COLO829 (cell line): ENCODE measurements at regions not wholly inside any gene's neighbourhood (a gene's known extent, or its start where the extent isn't known, plus 50 kb on each side); places are given as distances from the start of the nearest gene placed in this dataset.
"Not testable (repeated sequence)": the region's sequence is repeated elsewhere in the genome, so short reads cannot be mapped to it uniquely, and the experiment has no call there.

Experiments used
- DNase-seq: peaks from one replicate; pipeline ENCODE4 v3.0.0; 2012; ENCODE audit warnings: low spot score

DNA sequence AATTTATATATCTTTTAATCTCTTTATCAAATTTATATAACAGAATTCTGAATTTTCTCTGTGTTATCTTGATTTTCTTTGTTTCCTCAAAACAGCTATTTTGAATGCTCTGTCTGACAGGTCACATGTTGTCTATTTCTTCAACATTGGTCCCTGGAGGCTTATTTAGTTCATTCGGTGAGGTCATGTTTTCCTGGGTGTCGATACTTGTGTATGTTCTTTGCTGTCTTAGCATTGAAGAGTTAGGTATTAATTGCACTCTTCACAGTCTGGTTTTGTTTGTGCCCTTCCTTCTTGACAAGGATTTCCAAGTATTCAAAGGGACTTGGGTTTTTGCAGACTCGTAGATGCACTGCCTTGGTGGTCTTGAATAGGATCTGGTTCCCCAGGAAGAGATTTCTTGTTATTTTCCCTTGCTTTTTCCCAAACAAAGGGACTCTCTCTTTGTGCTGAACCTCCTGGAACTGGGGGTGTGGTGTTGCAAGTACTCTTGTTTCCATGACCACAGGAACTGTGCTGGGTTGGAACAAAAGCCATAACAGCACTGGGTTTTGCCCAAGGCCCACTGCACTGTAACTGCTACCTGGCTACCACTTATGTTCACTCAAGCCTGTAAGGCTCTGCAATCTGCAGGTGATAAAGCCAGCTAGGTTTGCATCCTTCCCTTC is 1483.0 kb downstream of the CDH8 start:
- DNase-seq = no peak

- no peak for DNase-seq
Measured at GRCh38 chr16:60541535-60541934, 1494.7 kb downstream of the CDH8 start.

DNA sequence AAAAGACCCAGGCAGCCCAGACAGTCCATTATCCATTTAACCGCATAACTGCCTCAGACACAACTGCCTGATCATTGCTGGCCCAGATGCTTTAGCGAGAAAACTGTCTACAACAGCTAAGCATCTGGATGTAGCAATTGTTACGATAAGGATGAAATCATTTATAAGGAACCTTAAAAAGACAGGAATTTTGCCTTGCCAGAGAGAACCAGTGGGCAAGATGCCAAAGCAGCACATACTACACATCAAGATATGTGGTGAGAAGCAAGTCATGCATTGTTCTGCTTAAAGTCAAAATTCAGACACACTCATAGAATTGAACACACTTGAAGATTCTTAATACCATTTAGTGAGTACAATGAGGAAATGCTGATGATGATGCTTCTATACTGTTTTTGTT is 1525.3 kb downstream of the CDH8 start:
- no peak for DNase-seq

GRCh38 chr16:60510208-60510607 is 1526.0 kb downstream of the CDH8 start:
- no peak for DNase-seq

- no peak for DNase-seq
Measured at GRCh38 chr16:60491273-60491672, 1545.0 kb downstream of the CDH8 start.

- no peak for DNase-seq
Measured at GRCh38 chr16:60485872-60486489, 1550.3 kb downstream of the CDH8 start.

GRCh38 chr16:60484901-60485300 is 1551.3 kb downstream of the CDH8 start:
- DNase-seq = no peak

DNA sequence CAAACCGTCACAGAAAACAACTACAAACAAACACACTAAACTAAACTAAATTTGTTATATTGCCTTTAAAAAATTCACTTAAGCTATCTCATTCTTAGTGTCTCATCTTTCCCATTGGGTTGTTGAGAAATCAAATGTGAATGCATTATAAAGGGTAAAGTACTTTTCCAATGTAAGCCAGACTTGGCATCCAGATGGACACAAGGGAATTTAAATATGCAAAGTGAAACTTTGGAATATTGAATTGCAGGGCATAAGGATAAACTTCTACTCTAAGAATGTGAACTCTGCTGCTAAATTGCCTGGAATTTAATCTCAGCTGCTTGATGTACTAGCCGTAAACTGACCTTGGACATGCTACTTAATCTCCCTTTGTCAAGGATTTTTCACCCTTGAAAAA is 1554.6 kb downstream of the CDH8 start:
- no peak for DNase-seq

- DNase-seq = no peak
Measured at GRCh38 chr16:60478810-60479209, 1557.4 kb downstream of the CDH8 start.

DNA sequence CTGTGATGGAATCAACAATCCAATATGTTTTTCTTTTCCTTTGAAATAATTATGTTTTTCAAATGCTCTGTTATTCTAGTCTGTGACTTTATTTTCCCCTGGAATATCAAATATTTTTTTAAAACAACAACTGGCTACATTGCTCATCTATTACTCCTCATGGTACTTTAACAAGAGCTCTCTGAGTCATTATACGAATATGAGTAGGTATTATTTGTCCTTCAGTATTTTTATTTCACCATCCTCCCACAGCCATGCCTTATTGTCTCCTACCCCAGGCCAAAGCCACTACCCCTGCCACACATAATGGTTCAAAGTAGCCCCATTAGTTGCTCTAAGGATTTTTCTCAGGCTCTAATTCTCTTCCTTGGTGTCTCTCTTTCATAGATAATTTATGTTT is 1572.3 kb downstream of the CDH8 start:
- DNase-seq = no peak

GRCh38 chr16:60459463-60459862 is 1576.8 kb downstream of the CDH8 start:
- DNase-seq = no peak

- no peak for DNase-seq
Measured at GRCh38 chr16:60458255-60458654, 1578.0 kb downstream of the CDH8 start.

GRCh38 chr16:60452646-60453045 is 1583.6 kb downstream of the CDH8 start:
- DNase-seq = no peak

GRCh38 chr16:60438894-60439293 is 1597.3 kb downstream of the CDH8 start:
- DNase-seq = no peak

- DNase-seq = no peak
Measured at GRCh38 chr16:60432472-60432871, 1603.8 kb downstream of the CDH8 start.

DNA sequence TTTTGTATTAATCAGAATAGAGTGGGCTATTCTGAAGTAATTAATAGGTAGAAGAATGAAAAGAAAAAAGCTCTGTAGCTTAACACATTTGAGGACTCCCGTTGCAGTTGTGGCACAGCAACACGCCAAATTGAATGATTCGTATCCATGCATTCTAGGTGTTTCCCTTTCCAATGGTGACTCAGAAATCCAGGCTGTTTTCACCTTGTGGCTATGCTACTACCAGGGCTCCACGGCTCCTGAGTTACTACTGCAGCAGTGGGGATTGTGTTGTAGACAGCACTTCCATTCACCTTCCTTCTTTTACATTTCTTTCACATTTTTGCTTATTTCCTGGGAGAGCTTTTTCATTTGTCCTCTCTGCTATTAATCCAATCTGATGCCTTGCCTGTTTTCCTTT is 1616.4 kb downstream of the CDH8 start:
- no peak for DNase-seq

GRCh38 chr16:60414613-60415012 is 1621.6 kb downstream of the CDH8 start:
- DNase-seq = no peak

DNA sequence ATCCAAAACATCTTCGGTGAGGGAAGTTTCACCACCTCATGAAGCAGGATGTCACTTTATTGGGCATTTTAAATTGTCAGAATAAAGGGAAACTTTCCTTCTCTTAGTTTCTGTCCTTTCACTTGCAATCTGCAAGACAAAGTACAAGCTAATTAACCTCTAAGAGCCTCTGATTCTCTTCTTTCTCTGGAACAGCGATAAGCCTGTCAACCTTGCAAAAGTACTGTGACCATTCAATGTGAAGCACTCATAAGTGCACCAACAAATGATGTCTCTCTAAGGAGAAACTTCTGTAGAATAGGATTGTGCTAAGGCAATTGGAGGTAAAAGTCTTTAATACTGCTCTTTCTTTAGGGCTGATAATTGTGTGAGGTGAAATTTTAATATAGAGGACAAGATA is 1622.3 kb downstream of the CDH8 start:
- no peak for DNase-seq

DNA sequence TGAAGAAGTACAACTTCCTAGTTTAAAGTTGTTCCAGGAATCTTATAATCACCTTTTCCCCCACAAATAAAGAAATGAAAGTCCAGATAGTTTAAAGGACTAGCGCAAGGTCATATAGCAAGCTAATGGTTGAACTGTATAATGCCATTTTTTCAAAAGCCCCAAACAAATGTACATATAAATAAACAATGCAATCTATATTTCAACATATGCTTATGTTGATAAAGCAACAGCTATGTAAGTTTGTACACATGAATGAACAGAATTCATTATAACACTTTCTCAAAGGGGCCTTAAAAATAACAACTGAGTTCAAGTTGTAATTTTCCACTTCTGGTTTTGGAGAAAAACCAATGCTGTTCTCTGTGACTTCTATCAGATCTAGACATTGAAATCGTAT is 1628.6 kb downstream of the CDH8 start:
- no peak for DNase-seq

DNA sequence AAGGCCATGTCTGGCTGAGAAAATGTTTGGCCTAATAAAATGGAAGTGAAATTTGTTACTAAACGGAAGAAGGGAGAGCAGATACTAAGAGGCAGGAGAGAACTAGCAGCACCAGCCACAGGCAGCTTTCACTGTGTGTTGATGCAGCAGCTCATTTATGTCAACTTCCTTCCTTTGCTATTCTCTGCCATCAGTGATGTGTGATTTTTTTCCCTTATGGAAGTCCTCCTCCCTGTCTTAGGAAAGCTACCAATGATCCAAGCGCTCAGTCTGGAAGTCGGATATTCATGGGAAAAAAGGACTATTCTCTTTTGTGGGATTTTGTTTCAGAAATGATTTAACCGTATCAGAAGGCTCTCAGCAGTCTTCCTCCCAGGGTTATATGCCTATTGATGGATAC is 1629.2 kb downstream of the CDH8 start:
- DNase-seq = no peak

DNA sequence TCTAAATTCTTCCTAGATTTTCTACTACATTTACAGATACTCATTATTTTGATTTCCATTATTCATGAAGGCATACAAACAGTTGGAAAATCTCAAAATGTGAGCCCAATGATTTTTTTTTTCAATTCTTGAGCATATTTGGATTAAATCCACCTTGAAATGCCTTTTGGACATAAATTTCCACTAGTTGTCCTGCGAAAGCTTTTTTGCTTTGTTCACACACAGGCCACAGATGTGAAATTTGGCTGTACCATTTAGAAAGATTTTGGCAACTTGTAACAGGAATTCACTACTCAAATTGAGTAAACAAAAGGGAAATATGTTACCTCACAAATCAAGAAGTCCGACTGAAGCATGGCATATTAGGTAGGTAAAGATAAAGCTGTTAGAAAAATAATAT is 1631.0 kb downstream of the CDH8 start:
- DNase-seq = no peak

GRCh38 chr16:60404401-60404800 is 1631.8 kb downstream of the CDH8 start:
- DNase-seq = no peak

DNA sequence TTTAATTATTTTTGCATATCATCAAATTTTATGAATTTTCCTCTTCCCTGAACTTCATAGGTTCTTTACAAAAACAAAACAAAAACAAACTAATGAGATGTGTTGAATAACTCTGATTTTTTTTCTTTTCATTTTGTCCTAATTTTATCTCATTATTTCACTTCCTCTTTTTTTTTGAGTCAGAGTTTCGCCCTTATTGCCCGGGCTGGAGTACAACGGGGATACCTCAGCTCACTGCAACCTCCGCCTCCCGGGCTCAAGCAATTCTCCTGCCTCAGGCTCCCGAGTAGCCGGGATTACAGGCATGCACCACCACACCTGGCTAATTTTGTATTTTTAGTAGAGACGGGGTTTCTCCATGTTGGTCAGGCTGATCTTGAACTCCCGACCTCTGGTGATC is 1633.3 kb downstream of the CDH8 start:
- DNase-seq = not testable (repeated sequence)

DNA sequence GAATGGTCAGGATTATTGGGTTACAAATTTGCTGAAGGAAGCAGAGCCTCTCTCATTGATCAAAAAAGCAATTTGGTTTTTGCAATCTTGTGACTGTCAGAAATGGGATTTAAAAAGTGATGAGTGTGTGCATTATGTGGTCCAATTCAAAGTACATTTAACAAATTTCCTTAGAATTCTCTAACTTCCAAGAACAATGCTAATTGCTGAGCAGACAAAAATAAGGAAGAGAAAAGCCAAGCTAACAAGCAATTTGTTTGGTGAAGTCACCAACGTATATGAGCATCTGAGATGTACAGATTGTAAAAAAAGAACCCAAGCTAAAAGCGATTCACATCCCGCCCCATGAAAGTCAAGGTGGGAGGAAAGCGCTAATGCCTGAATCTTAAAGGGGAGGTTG is 1643.9 kb downstream of the CDH8 start:
- no peak for DNase-seq
